Subcutaneous abdominal adipose tissue (tissue), 5 donors: ENCODE measurements at regions not wholly inside any gene's neighbourhood (a gene's known extent, or its start where the extent isn't known, plus 50 kb on each side); places are given as distances from the start of the nearest gene placed in this dataset.
"Not testable (repeated sequence)": the region's sequence is repeated elsewhere in the genome, so short reads cannot be mapped to it uniquely, and the experiment has no call there.

Experiments used
- H3K27ac ChIP-seq: one replicate; pipeline ENCODE4 v1.7.0; 2013; ENCODE audit warnings: low read depth, mild to moderate bottlenecking, inconsistent platforms, low read length, moderate library complexity
- H3K27me3 ChIP-seq, 5 donors: one replicate each; pipeline ENCODE4 v1.7.0; 2013; ENCODE audit warnings: low read length in 5 of 5, inconsistent platforms in 1 of 5; ENCODE audit not compliant: control insufficient read depth in 5 of 5, insufficient read depth in 4 of 5
- H3K36me3 ChIP-seq, 5 donors: one replicate each; pipeline ENCODE4 v1.7.0; 2013; ENCODE audit warnings: low read length in 5 of 5; ENCODE audit not compliant: control insufficient read depth in 5 of 5, insufficient read depth in 5 of 5
- H3K4me1 ChIP-seq, 5 donors: one replicate each; pipeline ENCODE4 v1.7.0; 2013; ENCODE audit warnings: low read length in 5 of 5, mild to moderate bottlenecking in 3 of 5, moderate library complexity in 1 of 5; ENCODE audit not compliant: control insufficient read depth in 5 of 5, insufficient read depth in 5 of 5
- H3K4me3 ChIP-seq, 5 donors: one replicate each; pipeline ENCODE4 v1.7.0; 2013; ENCODE audit warnings: low read length in 5 of 5, low read depth in 1 of 5
- H3K9ac ChIP-seq, 5 donors: one replicate each; pipeline ENCODE4 v1.7.0; 2013; ENCODE audit warnings: low read length in 5 of 5, mild to moderate bottlenecking in 4 of 5, moderate library complexity in 3 of 5
- H3K9me3 ChIP-seq, 5 donors: one replicate each; pipeline ENCODE4 v1.7.0; 2013; ENCODE audit warnings: low read length in 5 of 5; ENCODE audit not compliant: control insufficient read depth in 5 of 5
- donor health status: healthy.
- donor health status: healthy.
- donor health status: healthy.
- donor health status: healthy.
- donor health status: healthy.

GRCh38 chr18:1503847-1504246, 599.2 kb downstream of the ADCYAP1 start:
- H3K4me1 ChIP-seq: no peaks in the 10 kb centered on the region
- no peak overlapping the region for H3K27ac ChIP-seq
- no peaks in the 10 kb centered on the region for H3K36me3 ChIP-seq
- no peak overlapping the region for H3K9ac ChIP-seq
- H3K4me3 ChIP-seq: no peak overlapping the region
- no peaks in the 10 kb centered on the region for H3K9me3 ChIP-seq
- no peaks in the 10 kb centered on the region for H3K27me3 ChIP-seq

- Histone ChIP-seq H3K9me3 (no peaks in the 10 kb centered on the region), H3K27ac (no peak overlapping the region), H3K9ac (no peak overlapping the region), H3K4me3 (no peak overlapping the region), H3K36me3 (no peaks in the 10 kb centered on the region), H3K4me1 (no peaks in the 10 kb centered on the region), H3K27me3 (peaks cover 0 to 5% (median 0%) of the 10 kb centered on the region in 5 donors)
These were observed 601.2 kb downstream of the ADCYAP1 start for GRCh38 chr18:1505856-1506255.

- Histone ChIP-seq H3K36me3 (no peaks in the 10 kb centered on the region), H3K4me1 (no peaks in the 10 kb centered on the region), H3K4me3 (no peak overlapping the region), H3K27ac (no peak overlapping the region), H3K9me3 (no peaks in the 10 kb centered on the region), H3K9ac (no peak overlapping the region), H3K27me3 (peaks cover 0 to 10% (median 2%) of the 10 kb centered on the region in 5 donors)
These were observed 606.0 kb downstream of the ADCYAP1 start for GRCh38 chr18:1510542-1511179.

- no peaks in the 10 kb centered on the region for H3K4me1 ChIP-seq
- no peak overlapping the region for H3K4me3 ChIP-seq
- H3K9ac ChIP-seq: no peak overlapping the region
- H3K27me3 ChIP-seq: peaks cover 0 to 10% (median 2%) of the 10 kb centered on the region in 5 donors
- no peak overlapping the region for H3K27ac ChIP-seq
- H3K36me3 ChIP-seq: no peaks in the 10 kb centered on the region
- H3K9me3 ChIP-seq: no peaks in the 10 kb centered on the region
These were observed 607.1 kb downstream of the ADCYAP1 start for GRCh38 chr18:1511619-1512311.

GRCh38 chr18:1513519-1513918, 608.8 kb downstream of the ADCYAP1 start:
- Histone ChIP-seq H3K27me3 (peaks cover 0 to 10% (median 2%) of the 10 kb centered on the region in 5 donors), H3K4me3 (no peak overlapping the region), H3K9ac (no peak overlapping the region), H3K9me3 (no peaks in the 10 kb centered on the region), H3K27ac (no peak overlapping the region), H3K4me1 (no peaks in the 10 kb centered on the region), H3K36me3 (no peaks in the 10 kb centered on the region)

GRCh38 chr18:1521588-1522248, 617.0 kb downstream of the ADCYAP1 start:
- not testable (repeated sequence) for H3K9me3 ChIP-seq, H3K36me3 ChIP-seq, H3K4me1 ChIP-seq, H3K27me3 ChIP-seq, H3K9ac ChIP-seq, H3K4me3 ChIP-seq, H3K27ac ChIP-seq

- Histone ChIP-seq H3K9me3 (no peaks in the 10 kb centered on the region), H3K9ac (no peak overlapping the region), H3K4me3 (no peak overlapping the region), H3K27me3 (peaks cover 0 to 2% (median 0%) of the 10 kb centered on the region in 5 donors), H3K36me3 (no peaks in the 10 kb centered on the region), H3K4me1 (no peaks in the 10 kb centered on the region), H3K27ac (no peak overlapping the region)
These were observed 617.6 kb downstream of the ADCYAP1 start for GRCh38 chr18:1522249-1522615.

GRCh38 chr18:1526991-1527390, 622.3 kb downstream of the ADCYAP1 start:
- no peaks in the 10 kb centered on the region for H3K4me1 ChIP-seq
- no peak overlapping the region for H3K9ac ChIP-seq
- no peak overlapping the region for H3K27ac ChIP-seq
- H3K27me3 ChIP-seq: peaks cover 0 to 2% (median 0%) of the 10 kb centered on the region in 5 donors
- H3K9me3 ChIP-seq: no peaks in the 10 kb centered on the region
- H3K36me3 ChIP-seq: no peaks in the 10 kb centered on the region
- H3K4me3 ChIP-seq: no peak overlapping the region

GRCh38 chr18:1527805-1528204, 623.1 kb downstream of the ADCYAP1 start:
- H3K4me1 ChIP-seq: no peaks in the 10 kb centered on the region
- H3K9me3 ChIP-seq: no peaks in the 10 kb centered on the region
- H3K27ac ChIP-seq: no peak overlapping the region
- no peak overlapping the region for H3K9ac ChIP-seq
- H3K36me3 ChIP-seq: no peaks in the 10 kb centered on the region
- H3K27me3 ChIP-seq: peaks cover 0 to 2% (median 0%) of the 10 kb centered on the region in 5 donors
- H3K4me3 ChIP-seq: no peak overlapping the region

- Histone ChIP-seq H3K27ac (no peak overlapping the region), H3K4me1 (no peaks in the 10 kb centered on the region), H3K36me3 (no peaks in the 10 kb centered on the region), H3K9ac (no peak overlapping the region), H3K9me3 (peaks cover 0 to 2% (median 0%) of the 10 kb centered on the region in 5 donors), H3K4me3 (no peak overlapping the region), H3K27me3 (peaks cover 0 to 2% (median 0%) of the 10 kb centered on the region in 5 donors)
These were observed 623.8 kb downstream of the ADCYAP1 start for GRCh38 chr18:1528447-1528846.
